Activated B cell treated with CpG ODN at 0.5 μM for 24 hours (primary cell): ENCODE measurements at regions not wholly inside any gene's neighbourhood (a gene's known extent, or its start where the extent isn't known, plus 50 kb on each side); places are given as distances from the start of the nearest gene placed in this dataset.

Experiments
- ATAC-seq: fragments of 200-7000 bp; cut with Tn5 transposase; one replicate; pipeline ENCODE4 v1.10.0; 2021; ENCODE audit warnings: low read depth, mild to moderate bottlenecking, moderate library complexity
- CTCF ChIA-PET: fragments of 350-600 bp; sonication (Branson Sonifier 250); formaldehyde crosslinking; loops from one replicate; lab custom pipeline; 2021; ENCODE audit warnings: antibody characterized with exemption; lab: Charles Lee
- POLR2A ChIA-PET: fragments of 350-600 bp; sonication (Branson Sonifier 250); formaldehyde crosslinking; loops from one replicate; lab custom pipeline; 2021; ENCODE audit warnings: antibody characterized with exemption; lab: Charles Lee
- DNase-seq: peaks from one replicate; pipeline ENCODE4 v3.0.0; 2022
- H3K27ac Mint-ChIP-seq: one replicate; pipeline ENCODE4 v1.8.0; 2020; ENCODE audit warnings: mixed read lengths
- H3K27me3 Mint-ChIP-seq: one replicate; pipeline ENCODE4 v1.8.0; 2021; ENCODE audit warnings: mixed read lengths
- H3K36me3 Mint-ChIP-seq: one replicate; pipeline ENCODE4 v1.8.0; 2021; ENCODE audit warnings: low read depth, mixed read lengths
- H3K4me1 Mint-ChIP-seq: one replicate; pipeline ENCODE4 v1.8.0; 2021; ENCODE audit warnings: mixed read lengths
- H3K4me3 Mint-ChIP-seq: one replicate; pipeline ENCODE4 v1.8.0; 2020; ENCODE audit warnings: mild to moderate bottlenecking, mixed read lengths
- H3K9me3 Mint-ChIP-seq: one replicate; pipeline ENCODE4 v1.8.0; 2020; ENCODE audit warnings: mixed read lengths
- CTCF ChIP-seq: fragments of 200-600 bp; IDR thresholded peaks from one replicate; pipeline ENCODE4 v1.8.0; 2022; ENCODE audit warnings: antibody characterized with exemption, mild to moderate bottlenecking
- intact Hi-C: fragments of 100-400 bp; cut with micrococcal nuclease; formaldehyde crosslinking; loops from one replicate; pipeline ENCODE4 v1.15.1; 2024

DNA sequence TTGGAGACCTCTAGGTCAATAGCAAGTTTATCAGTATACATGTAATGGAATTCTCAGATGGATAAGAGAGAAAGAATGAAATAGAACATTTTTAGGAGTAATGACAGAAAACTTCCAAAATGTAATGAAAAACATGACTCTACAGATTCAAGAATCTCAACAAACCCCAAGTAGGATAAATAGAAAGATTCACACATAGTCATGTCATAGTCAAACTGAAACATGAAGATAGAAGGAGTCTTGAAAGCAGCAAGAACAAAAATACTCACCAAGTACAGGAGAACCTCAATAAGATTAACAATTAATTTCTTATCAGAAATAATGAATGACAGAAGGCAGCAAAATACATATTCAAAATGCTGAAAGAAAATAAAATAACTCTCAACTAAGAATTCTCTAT, 164.5 kb downstream of the SPATA31D1 start:
- Mint-ChIP-seq H3K27ac (no peak overlapping the region), H3K4me1 (peaks cover 11% of the 10 kb centered on the region), H3K27me3 (no peaks in the 10 kb centered on the region), H3K36me3 (no peaks in the 10 kb centered on the region), H3K9me3 (peaks cover 3% of the 10 kb centered on the region), H3K4me3 (no peak overlapping the region)
- intact Hi-C loops, result no loop called here
- TF ChIP-seq CTCF, result no peak
- no peak for DNase-seq
- no peak for ATAC-seq
- ChIA-PET POLR2A (no interaction called here), CTCF (no interaction called here)

- ChIA-PET CTCF (no interaction called here), POLR2A (no interaction called here)
- no peak for TF ChIP-seq CTCF
- Mint-ChIP-seq H3K4me3 (no peak overlapping the region), H3K27me3 (no peaks in the 10 kb centered on the region), H3K4me1 (peaks cover 11% of the 10 kb centered on the region), H3K9me3 (peaks cover 3% of the 10 kb centered on the region), H3K36me3 (no peaks in the 10 kb centered on the region), H3K27ac (no peak overlapping the region)
- ATAC-seq, result no peak
- no peak for DNase-seq
- intact Hi-C loops, result no loop called here
Observed at GRCh38 chr9:82154573-82154972, 166.0 kb downstream of the SPATA31D1 start.

DNA sequence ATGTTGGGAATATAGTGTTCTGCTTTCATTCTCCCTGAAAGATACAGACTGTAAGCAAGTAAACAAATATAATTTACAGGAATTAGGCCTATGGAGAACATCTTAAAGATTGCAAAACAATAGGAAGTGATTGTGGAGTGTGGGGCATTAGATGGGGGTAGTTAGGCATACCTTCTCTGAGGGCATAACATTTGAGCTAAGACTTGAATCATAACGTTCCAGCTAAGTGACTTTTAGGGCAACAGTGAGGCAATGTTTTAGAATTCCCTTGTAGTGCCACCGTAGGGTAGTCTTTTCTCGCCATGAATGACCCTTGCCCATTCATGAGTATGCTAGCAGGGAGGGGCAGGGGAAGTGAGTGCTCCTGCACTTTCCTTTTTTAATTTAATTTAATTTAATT, 173.3 kb downstream of the SPATA31D1 start:
- intact Hi-C loops, result no loop called here
- ATAC-seq (no peak), DNase-seq (no peak)
- peaks cover 3% of the 10 kb centered on the region for H3K9me3 Mint-ChIP-seq
- no peak for TF ChIP-seq CTCF
- H3K4me3 Mint-ChIP-seq, result no peak overlapping the region
- H3K4me1 Mint-ChIP-seq, result peaks cover 5% of the 10 kb centered on the region
- no peaks in the 10 kb centered on the region for H3K36me3 Mint-ChIP-seq
- H3K27ac Mint-ChIP-seq, result no peak overlapping the region
- CTCF ChIA-PET, result no interaction called here
- H3K27me3 Mint-ChIP-seq, result no peaks in the 10 kb centered on the region
- POLR2A ChIA-PET, result no interaction called here

DNA sequence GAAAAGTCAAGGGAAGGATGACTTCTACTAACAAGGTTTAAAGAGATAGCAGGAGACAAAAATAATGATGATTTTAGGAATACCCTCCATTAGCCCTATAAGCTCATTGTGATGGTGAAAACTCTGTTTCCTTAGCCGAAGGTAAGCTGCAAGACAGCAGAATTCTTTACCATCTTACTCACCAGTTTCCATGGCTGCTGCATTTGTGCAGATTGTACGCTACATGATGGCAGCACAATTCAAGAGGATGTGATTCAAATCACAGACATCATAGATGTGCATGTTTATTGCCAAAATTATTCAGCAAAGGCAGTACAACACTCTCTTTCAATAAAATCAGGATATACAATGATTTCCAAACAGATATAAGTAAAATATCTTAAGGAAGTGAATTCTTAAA, 175.6 kb downstream of the SPATA31D1 start:
- intact Hi-C loops, result no loop called here
- H3K27me3 Mint-ChIP-seq, result no peaks in the 10 kb centered on the region
- H3K36me3 Mint-ChIP-seq, result no peaks in the 10 kb centered on the region
- no peaks in the 10 kb centered on the region for H3K9me3 Mint-ChIP-seq
- TF ChIP-seq CTCF, result no peak
- peaks cover 11% of the 10 kb centered on the region for H3K4me1 Mint-ChIP-seq
- H3K4me3 Mint-ChIP-seq, result no peak overlapping the region
- DNase-seq, result no peak
- ChIA-PET CTCF (no interaction called here), POLR2A (no interaction called here)
- ATAC-seq, result no peak
- H3K27ac Mint-ChIP-seq, result no peak overlapping the region

DNA sequence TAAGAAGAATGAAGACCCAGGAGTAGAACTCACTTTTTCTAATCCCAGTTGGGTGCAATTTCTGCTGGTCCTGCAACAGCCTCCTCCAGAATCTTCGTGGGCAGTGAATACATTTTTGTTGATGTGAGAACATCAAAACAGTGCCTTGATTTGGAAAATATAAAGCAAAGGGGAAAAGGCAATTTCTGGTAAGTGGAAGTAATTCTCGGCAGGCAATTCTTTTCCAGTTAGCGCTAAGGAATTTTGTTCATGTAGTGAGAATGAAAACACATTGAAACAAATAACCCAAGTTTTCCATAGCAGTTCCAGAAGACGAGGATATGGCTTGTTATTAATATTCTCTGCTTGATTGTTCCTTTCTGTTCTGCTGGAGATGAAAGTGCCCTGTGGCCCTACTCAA, 178.7 kb downstream of the SPATA31D1 start:
- Mint-ChIP-seq H3K36me3 (no peaks in the 10 kb centered on the region), H3K27me3 (no peaks in the 10 kb centered on the region), H3K27ac (no peak overlapping the region), H3K9me3 (no peaks in the 10 kb centered on the region), H3K4me1 (peaks cover 30% of the 10 kb centered on the region), H3K4me3 (no peak overlapping the region)
- POLR2A ChIA-PET, result no interaction called here
- CTCF ChIA-PET, result no interaction called here
- ATAC-seq (no peak), DNase-seq (no peak)
- intact Hi-C loops, result no loop called here
- no peak for TF ChIP-seq CTCF
